ENCODE measurements at regions not wholly inside any gene's neighbourhood (a gene's known extent, or its start where the extent isn't known, plus 50 kb on each side); places are given as distances from the start of the nearest gene placed in this dataset.
"Not testable (repeated sequence)": the region's sequence is repeated elsewhere in the genome, so short reads cannot be mapped to it uniquely, and the experiment has no call there.

DNA sequence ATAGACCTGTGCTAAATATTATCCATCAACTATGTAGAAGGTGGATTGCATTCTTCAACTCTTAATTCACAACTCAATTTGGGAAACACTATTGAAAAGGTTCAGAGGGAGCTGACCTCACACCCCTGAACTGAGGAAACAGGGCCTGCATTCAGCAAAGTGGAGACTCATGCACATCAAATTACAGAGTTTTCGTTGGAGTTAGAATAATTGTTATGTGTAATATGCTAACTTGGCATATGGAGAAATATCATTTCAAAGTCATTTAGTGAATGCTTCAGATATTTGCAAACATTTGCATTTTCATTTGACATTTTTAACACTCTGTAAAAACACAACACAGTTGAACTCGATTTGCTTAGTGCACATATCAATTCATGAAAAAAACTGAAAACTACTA, 1102.8 kb upstream of the INTU start:
- ATAC-seq (ENCODE audit: poor library complexity), result no peak
- no peak for DNase-seq
- intact Hi-C loops (cut with DNase I), result no loop called here

DNA sequence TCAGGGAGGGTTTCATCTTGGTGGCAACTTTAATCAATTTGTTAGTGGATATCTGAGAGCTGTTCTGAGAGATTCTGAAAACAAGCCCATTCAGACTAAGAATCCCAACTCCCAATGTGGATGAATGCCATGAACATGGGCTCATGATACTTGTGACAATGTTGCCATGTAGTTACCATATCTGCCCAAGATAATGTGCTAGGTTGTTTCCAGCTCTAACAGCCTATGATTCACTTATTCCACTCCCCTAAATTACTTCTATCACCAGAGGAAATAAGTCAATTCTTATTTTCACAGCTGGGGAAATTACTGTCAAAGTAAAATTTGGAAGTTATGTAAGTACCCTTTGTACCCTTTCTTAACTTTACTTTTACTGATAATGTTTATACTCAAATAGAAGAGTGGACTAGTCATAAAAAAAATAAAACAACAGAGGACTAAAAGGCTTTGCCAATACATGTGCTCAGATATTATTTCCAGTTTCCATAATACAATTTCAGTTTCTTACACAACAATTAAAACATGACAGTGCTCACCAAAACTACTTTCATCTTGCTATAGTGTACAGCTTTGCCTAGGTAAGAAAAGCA, 1101.7 kb upstream of the INTU start:
- intact Hi-C loops (cut with DNase I), result no loop called here
- ATAC-seq (ENCODE audit: poor library complexity) (peak; percentile 79), DNase-seq (no peak)

DNA sequence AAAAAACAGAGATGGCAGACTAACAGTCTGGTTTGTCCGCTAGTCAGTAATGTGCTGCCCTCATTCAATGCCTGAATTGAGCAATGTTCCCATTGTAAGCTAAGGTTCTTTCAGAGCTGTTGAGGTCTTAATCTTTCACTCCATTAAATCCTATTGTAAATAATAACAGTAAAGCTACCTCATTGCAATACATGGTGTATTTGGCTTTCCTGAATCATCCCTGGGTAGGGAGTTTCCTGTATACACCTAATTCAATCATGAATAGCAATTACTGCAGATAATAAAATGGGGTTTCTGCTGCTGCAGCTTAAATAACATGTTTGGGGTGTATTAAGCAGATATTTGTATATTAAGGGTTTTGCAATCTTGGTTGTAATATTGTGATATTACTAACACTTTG, 1100.2 kb upstream of the INTU start:
- DNase-seq, result no peak
- no peak for ATAC-seq (ENCODE audit: poor library complexity)
- intact Hi-C loops (cut with DNase I), result no loop called here

DNA sequence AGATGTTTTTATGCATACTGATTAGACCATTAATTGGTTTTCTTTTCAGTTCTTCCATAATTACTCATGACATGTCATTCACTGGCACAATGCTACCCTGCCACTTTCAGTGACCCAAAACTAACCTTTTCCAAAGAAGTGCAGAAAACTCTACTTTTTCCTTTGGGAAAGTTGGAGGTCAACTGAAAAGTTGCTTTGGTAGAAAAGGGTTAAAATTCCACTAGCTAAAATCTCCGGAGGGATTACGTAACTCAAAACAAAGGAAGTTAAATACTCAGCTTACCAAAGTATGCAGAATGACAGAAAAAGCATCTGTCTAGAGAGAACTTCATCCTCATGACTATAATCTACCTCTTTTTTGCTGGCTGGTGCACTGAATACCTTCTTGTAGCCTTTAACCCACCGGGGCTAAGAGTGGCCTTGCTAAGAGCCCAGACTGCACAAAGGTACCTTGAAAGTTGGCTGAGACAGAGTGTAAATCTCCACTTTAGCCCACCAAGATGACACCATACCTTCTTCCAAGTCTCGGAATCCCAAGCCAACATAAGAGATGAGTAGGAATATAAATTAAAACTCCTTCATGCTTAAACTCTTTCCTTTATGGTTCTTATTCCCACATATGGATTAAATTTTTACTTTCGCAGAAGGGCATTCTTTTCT, 1099.5 kb upstream of the INTU start:
- no peak for ATAC-seq (ENCODE audit: poor library complexity)
- intact Hi-C loops (cut with DNase I), result no loop called here
- no peak for DNase-seq

DNA sequence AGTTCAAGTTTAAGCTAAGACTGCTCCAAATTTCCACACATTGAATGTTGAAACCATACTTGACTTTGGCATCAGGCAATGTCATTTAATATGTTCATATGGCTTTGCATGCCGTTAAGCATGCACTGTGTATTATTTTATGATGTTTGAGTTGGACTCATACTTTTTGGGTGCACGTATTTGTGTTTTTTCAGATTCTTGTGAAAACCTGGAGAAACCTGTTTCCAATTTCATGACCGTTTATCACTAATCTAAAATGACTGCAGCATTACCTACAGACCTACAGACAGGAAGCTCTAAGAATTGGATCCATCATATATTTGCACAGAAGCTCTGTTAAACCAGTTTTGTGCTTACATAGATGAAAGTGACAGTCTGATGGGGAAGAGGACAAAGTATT, 1093.0 kb upstream of the INTU start:
- intact Hi-C loops (cut with DNase I), result no loop called here
- DNase-seq (no peak), ATAC-seq (ENCODE audit: poor library complexity) (no peak)

DNA sequence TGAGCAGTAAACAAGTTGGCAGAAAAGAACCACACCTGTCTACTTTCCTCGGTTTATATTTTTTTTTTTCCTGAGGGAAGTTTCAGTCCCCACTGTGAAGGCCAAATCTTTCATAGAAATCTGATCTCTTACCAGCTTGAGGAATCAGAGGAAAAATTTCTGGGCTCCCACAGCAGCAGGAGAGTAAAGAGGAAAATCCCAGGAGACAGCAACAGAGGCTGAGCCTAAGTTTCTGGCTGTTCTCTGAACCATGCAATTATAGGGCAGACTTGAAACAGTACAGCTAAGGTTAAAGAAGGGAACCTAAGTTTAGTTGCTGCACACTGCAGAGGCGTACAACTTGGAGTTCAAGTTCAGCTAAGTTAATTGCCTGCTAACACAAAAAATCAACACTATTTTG, 1090.9 kb upstream of the INTU start:
- DNase-seq (no peak), ATAC-seq (ENCODE audit: poor library complexity) (peak; percentile 43)
- intact Hi-C loops (cut with DNase I), result no loop called here

DNA sequence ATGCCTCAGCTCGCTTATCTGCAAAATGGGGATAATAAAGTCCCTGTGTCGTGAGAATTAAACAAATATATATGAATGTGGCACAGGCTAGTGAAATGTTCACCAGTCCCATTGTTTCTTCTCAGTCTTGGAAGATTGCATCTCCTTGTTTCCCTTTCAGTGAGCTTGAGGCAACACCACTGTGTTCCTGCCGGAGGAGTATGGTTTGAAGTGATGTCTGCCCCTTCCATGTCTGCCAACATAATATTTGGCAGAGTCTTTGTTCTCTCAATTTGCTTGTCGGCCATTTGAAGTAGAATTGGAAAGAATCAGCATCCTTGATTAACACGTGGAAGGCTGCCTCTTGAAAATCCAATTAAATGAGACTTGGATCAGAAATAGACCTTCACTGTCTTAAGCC, 1088.5 kb upstream of the INTU start:
- no peak for ATAC-seq (ENCODE audit: poor library complexity)
- intact Hi-C loops (cut with DNase I), result no loop called here
- no peak for DNase-seq

DNA sequence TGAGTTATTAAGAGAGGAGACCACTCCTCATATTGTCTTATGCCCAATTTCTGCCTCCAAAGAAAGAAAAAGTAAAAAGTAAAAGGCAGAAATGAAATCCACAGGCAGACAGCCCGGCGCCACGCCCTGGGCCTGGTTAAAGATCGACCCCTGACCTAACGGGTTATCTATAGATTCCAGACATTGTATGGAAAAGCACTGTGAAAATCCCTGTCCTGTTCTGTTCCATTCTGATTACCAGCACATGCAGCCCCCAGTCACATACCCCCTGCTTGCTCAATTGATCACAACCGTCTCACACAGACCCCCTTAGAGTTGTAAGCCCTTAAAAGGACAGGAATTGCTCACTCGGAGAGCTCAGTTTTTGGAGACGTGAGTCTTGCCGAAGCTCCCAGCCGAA, 1086.6 kb upstream of the INTU start:
- intact Hi-C loops (cut with DNase I); ATAC-seq (ENCODE audit: poor library complexity); DNase-seq: not testable (repeated sequence)

DNA sequence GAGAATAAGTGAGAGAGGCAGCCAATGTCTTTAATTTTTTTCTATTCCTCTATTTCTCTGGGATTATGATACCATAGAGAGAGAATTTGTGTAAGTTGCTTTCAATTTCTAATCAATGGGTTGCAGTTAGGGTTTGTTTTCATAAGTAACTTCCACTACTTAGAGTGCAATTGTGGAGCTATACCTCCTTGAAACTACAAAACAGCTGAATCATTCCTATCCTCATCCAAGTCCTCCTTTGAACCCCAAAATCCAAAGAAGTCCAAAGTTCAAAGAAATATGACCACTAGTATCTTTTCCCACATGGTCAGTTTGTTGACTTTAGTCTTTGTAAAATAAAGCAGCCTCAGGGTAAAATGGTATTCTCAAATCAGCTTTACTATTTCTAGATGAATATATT, 1085.4 kb upstream of the INTU start:
- no peak for DNase-seq
- no peak for ATAC-seq (ENCODE audit: poor library complexity)
- intact Hi-C loops (cut with DNase I), result no loop called here

DNA sequence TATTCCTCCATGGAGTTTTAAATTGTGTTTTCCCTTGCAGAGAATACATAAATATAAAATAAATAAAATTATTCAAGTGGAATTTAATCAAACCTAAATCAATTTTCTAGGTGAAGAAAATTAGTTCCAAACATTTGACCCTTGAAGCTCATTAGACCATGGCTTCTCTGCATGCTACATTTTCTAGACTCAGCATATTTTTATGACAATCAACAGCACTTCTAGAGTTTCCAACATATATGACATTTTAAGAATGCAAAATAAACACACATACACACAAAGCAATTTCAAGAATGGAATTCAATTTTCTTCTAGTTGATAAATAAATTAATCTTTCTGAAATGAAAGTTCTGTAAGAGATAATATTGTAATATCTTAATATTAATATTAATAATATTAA, 1083.9 kb upstream of the INTU start:
- DNase-seq, result no peak
- ATAC-seq (ENCODE audit: poor library complexity), result no peak
- intact Hi-C loops (cut with DNase I), result no loop called here

DNA sequence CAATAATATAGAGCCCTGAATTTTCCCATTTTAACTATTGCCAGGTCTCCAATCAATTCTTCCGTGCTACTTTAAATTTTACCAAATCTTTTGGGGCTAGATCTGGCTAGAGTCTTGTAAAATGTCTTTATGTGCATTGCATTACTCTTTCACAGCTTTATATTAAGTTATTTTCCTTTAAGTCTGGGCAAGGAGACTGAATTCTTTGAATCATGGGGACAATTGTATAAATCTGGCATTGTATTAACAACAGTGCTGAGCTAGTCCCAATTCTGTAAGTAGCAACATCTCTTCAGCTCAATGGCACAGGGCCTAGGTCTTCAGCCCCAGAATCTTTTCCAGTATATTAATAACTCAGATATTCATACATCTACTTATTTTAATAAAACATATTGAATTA, 1080.4 kb upstream of the INTU start:
- intact Hi-C loops (cut with DNase I), result no loop called here
- ATAC-seq (ENCODE audit: poor library complexity), result no peak
- DNase-seq, result no peak

DNA sequence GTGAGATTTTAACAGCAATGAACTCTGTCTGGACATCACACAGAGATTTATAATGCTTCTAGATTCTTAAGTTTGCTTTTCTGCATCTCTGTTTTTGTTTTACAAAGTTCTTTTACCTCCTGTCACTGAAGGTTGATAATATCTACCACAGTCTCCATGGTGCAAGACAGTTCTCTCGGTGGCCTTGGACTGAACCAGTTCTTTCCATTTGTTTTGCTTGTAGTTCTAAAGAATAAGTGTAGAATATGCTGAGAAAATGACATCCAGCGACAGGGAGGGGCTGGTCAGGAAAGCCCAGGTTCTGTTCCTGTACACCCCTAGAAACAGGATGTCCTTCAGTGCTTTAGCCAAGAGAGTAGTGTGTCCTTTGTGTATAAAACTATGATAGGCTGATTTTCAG, 1079.5 kb upstream of the INTU start:
- intact Hi-C loops (cut with DNase I), result no loop called here
- DNase-seq (no peak), ATAC-seq (ENCODE audit: poor library complexity) (no peak)

DNA sequence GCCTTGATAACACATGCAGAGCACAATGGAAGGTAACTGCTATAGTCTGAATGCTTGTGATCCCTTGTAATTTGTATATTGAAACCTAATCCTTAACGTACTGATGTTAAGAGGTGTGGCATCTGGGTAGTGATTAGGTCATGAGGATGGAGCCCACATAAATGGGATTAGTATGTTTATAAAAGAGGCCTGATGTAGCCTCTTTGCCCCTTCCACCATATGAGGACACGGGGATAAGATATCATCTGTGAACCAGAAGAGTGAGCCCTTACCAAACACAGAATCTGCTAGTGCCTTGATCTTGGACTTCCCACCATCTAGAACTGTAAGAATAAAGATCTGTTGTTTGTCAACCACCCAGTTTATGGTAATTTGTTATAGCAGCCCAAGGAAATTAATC, 1074.2 kb upstream of the INTU start:
- no peak for ATAC-seq (ENCODE audit: poor library complexity)
- intact Hi-C loops (cut with DNase I), result no loop called here
- no peak for DNase-seq

DNA sequence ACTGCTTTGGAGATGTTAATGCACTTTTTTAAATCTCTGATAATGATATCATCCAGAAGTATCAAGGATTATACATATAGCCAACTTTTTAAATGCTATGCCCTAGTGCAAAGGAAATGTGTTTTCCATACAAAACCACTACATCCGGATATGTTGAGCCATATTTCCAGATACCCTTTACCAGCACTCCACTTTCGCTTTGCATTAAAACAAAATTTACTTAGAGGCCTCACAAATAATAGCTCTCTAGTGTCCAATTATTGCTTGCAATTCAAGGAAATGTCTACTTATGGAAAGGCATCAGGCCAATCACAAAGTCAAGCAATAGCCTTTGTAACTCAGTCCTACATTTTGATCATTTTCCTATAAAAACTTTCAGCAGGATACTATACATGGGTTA, 1072.8 kb upstream of the INTU start:
- DNase-seq, result no peak
- intact Hi-C loops (cut with DNase I), result no loop called here
- ATAC-seq (ENCODE audit: poor library complexity), result no peak

DNA sequence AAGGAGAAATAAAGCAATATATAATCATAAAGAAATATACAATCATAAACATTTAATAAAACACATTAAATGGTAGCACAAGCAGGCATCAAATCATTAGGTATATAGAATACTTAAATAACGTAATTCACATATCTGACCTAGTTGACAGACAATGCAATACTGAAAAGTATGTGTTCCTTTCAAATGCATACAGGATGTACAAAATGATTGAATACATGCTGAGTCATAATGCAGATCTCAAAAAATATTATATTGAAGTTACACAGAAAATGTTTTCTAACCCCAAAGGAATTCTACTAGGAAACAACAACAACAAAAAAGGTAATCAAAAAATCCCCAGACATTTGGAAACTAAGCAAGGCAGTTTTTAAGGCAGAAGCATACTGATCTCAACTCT, 1072.0 kb upstream of the INTU start:
- intact Hi-C loops (cut with DNase I), result no loop called here
- DNase-seq (no peak), ATAC-seq (ENCODE audit: poor library complexity) (no peak)

DNA sequence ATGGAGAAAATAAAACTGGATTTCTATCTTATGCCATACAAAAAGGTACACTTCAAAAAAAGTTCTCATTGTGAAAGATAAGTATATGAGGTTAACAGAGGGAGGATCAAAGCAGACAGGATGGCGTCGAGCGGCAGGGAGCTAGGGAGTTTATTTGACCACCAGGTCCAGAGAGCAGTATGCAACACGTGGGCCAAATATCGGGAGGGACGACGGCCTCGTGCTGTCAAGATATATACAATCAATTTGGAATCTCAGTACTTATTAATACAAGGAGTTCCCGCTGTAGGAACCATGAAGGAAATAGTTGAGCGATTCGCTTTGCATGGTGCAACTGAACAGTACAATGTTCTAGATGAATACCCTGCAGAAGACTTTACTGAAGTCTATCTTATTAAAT, 1069.4 kb upstream of the INTU start:
- intact Hi-C loops (cut with DNase I), result no loop called here
- DNase-seq (no peak), ATAC-seq (ENCODE audit: poor library complexity) (no peak)

DNA sequence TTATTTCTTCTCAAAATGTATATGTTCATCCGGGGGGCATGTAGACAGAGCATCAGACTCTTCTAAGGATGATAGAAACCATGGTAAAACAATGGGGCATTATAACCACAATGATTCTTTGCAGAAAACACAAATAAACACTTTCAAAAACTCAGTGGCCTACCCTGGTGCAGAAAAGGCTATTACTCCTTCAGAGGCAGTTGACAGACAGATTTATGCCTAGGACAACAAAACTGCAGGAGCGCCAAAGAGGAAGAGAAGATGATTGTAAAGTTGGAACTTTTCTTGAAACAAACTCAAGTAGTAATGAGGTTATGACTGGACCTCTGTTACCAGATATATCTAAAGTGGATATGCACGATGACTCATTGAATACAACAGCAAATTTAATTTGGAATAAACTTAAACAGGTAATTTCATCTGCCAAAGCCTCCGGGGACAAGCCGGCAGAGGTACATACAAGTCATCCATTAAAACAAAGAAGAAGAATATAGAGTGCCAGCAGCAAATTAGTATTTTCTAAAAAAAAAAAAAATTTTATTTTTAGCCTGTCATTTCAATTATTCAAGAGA, 1068.4 kb upstream of the INTU start:
- intact Hi-C loops (cut with DNase I), result no loop called here
- ATAC-seq (ENCODE audit: poor library complexity) (no peak), DNase-seq (no peak)

DNA sequence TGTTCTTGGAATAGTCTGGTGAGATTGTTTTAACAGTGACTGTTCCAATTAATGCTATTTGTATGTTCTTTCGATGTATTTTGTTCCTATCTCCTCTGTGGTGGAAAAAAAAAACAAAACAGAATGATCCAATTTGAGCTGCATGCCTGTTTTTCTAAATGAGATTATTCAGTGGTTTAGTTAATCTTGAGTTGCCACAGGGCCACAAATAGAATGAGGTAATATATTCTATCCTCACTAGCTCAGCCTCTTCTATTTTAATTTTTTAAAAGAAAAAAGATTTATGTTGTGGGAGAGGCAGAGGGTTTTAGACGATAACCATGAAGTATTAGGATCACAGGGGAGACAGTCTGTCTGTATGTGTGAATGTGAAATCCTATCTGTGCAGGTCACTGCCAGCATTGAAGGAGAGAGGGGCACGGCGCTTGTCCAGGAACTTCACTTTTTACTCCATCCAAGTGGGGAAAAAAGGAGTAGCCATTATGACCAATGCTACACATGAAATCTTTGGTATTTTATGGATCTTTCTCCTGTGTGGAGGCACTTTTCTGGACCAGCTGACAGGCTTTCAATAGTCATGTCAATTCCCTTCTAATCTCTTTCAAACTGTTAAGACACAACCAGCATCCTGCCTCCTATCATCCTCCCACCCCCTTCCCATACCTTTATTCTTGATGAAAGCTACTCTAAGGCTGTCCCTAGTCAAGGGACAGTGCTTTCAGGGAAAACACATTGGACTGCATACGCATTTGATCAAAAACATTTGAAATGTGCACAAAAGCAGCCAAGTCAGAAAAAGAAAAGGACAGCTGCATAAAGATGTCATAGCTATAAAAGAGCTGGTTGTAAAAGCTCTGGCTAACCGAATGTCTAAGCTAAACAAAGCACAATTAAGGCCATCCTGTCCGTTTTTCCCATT, 1063.8 kb upstream of the INTU start:
- DNase-seq, result no peak
- no peak for ATAC-seq (ENCODE audit: poor library complexity)
- intact Hi-C loops (cut with DNase I), result no loop called here

DNA sequence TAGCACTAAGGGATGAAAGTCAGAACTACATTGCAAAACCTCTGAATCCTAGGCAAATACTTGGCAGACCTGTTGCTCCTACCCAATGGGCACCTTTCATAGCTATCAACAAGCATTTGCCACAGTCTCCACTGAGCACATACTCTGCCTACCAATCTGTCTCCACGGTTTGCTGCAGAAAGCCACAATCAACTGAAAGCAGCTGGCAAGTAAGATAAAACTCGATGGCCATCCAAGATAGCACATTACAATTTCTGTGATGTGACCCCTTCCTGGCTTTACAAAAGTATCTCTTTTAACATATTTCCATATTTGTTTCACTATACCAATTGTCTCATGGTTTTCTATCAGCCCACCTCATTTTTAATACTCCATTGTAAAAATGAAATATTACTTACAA, 1060.5 kb upstream of the INTU start:
- DNase-seq, result no peak
- ATAC-seq (ENCODE audit: poor library complexity), result no peak
- intact Hi-C loops (cut with DNase I), result no loop called here

DNA sequence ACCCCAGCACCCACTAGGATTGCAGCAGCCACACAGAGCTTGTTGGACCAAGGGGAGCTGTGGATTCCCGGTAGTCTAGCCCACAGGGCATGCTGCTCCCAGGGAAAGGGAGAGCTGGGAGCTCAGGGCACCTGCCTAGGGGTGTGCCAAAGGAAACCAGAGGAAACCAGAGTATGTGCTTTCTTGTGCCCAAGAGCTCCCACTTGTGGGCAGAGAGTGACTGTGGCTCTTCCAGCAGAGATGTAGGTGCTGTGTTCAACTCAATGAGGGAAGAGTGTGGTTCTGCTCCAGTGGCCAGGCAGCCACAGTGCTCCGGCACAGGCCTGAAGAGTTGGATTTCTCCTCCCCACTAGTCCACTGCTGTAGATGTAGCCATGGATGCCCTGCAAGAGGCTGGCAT, 1050.0 kb upstream of the INTU start:
- ATAC-seq (ENCODE audit: poor library complexity) (no peak), DNase-seq (no peak)
- intact Hi-C loops (cut with DNase I), result no loop called here

Measured in Right ventricle myocardium superior (tissue), 1 donor.